Common myeloid progenitor, CD34-positive (primary cell): ENCODE measurements at regions not wholly inside any gene's neighbourhood (a gene's known extent, or its start where the extent isn't known, plus 50 kb on each side); places are given as distances from the start of the nearest gene placed in this dataset.

Experiments used
- CTCF ChIA-PET: fragments of 350-600 bp; sonication (Branson Sonifier 250); formaldehyde crosslinking; loops from one replicate; lab custom pipeline; 2021; ENCODE audit warnings: antibody characterized with exemption; lab: Charles Lee
- POLR2A ChIA-PET: fragments of 350-600 bp; sonication (Branson Sonifier 250); formaldehyde crosslinking; loops from one replicate; lab custom pipeline; 2021; ENCODE audit warnings: antibody characterized with exemption; lab: Charles Lee
- DNase-seq, 3 donors: peaks; one replicate each; pipeline versions ENCODE4 v3.0.0 to v3.0.0-alpha.2; 2013
- H3K27ac ChIP-seq, 2 experiments: 1 replicate in 1 of 2; 2 replicates in 1 of 2; pipeline ENCODE4 v1.7.0; 2013; ENCODE audit warnings: inconsistent platforms in 2 of 2, low read length in 2 of 2, mild to moderate bottlenecking in 2 of 2, low read depth in 1 of 2, moderate library complexity in 1 of 2; ENCODE audit not compliant: severe bottlenecking in 2 of 2, insufficient read depth in 1 of 2, poor library complexity in 1 of 2
- H3K27me3 ChIP-seq, 5 experiments: replicated peaks in 2 of 5; 1 replicate in 3 of 5; 2 replicates in 2 of 5; pipeline versions ENCODE4 v1.6.1 to v1.7.0; 2013; ENCODE audit warnings: low read length in 4 of 5, mild to moderate bottlenecking in 2 of 5, moderate library complexity in 2 of 5, inconsistent platforms in 1 of 5; ENCODE audit not compliant: insufficient read depth in 5 of 5, control insufficient read depth in 4 of 5
- H3K36me3 ChIP-seq, 4 experiments: 1 replicate in 2 of 4; 2 replicates in 2 of 4; pipeline versions ENCODE4 v1.6.1 to v1.7.0; 2013; ENCODE audit warnings: low read length in 3 of 4, control low read depth in 1 of 4, mild to moderate bottlenecking in 1 of 4; ENCODE audit not compliant: control insufficient read depth in 4 of 4, insufficient read depth in 4 of 4
- H3K4me1 ChIP-seq, 4 experiments: 1 replicate in 3 of 4; 2 replicates in 1 of 4; pipeline versions ENCODE4 v1.6.1 to v1.7.1; 2013; ENCODE audit warnings: low read length in 3 of 4, mild to moderate bottlenecking in 3 of 4, control low read depth in 1 of 4, inconsistent platforms in 1 of 4, moderate library complexity in 1 of 4; ENCODE audit not compliant: control insufficient read depth in 4 of 4, insufficient read depth in 4 of 4; ENCODE audit errors: control extremely low read depth in 1 of 4
- H3K4me3 ChIP-seq, 7 experiments: 1 replicate in 4 of 7; 2 replicates in 3 of 7; pipeline versions ENCODE4 v1.5.1 to v1.7.0; 2013; ENCODE audit warnings: mild to moderate bottlenecking in 7 of 7, low read length in 6 of 7, moderate library complexity in 6 of 7, inconsistent platforms in 2 of 7, low read depth in 2 of 7, control low read depth in 1 of 7; ENCODE audit not compliant: insufficient read depth in 4 of 7, control insufficient read depth in 1 of 7; ENCODE audit errors: extremely low read depth in 1 of 7
- H3K9me3 ChIP-seq, 5 experiments: 1 replicate in 4 of 5; 2 replicates in 1 of 5; pipeline versions ENCODE4 v1.6.1 to v1.7.1; 2013; ENCODE audit warnings: low read length in 4 of 5, mild to moderate bottlenecking in 2 of 5, inconsistent platforms in 1 of 5, low read depth in 1 of 5, moderate library complexity in 1 of 5; ENCODE audit not compliant: control insufficient read depth in 4 of 5, insufficient read depth in 2 of 5; ENCODE audit errors: control extremely low read depth in 1 of 5
- WGBS: methylation state at CpG from one replicate; pipeline ENCODE4 v1.1.5; 2013; ENCODE audit not compliant: insufficient coverage; 5-methylcytosine and 5-hydroxymethylcytosine counted together

- ChIA-PET CTCF (no interaction called here), POLR2A (no interaction called here)
- no peaks in the 10 kb centered on the region for H3K36me3 ChIP-seq
- H3K27ac ChIP-seq = no peak overlapping the region
- no peak for DNase-seq
- WGBS = no CpG with 5 or more reads among the region's 1 CpG
- no peaks in the 10 kb centered on the region for H3K27me3 ChIP-seq
- no peak overlapping the region for H3K4me3 ChIP-seq
- H3K9me3 ChIP-seq = no peaks in the 10 kb centered on the region
- H3K4me1 ChIP-seq = no peaks in the 10 kb centered on the region
These were observed 345.5 kb upstream of the ROBO1 start for GRCh38 chr3:80113331-80113730.

- no peak for DNase-seq
- H3K4me1 ChIP-seq = no peaks in the 10 kb centered on the region
- no CpG with 5 or more reads among the region's 1 CpG for WGBS
- no peaks in the 10 kb centered on the region for H3K27me3 ChIP-seq
- ChIA-PET CTCF (no interaction called here), POLR2A (no interaction called here)
- H3K27ac ChIP-seq = no peak overlapping the region
- H3K4me3 ChIP-seq = no peak overlapping the region
- H3K9me3 ChIP-seq = no peaks in the 10 kb centered on the region
- no peaks in the 10 kb centered on the region for H3K36me3 ChIP-seq
These were observed 331.8 kb upstream of the ROBO1 start for GRCh38 chr3:80099559-80100066.

DNA sequence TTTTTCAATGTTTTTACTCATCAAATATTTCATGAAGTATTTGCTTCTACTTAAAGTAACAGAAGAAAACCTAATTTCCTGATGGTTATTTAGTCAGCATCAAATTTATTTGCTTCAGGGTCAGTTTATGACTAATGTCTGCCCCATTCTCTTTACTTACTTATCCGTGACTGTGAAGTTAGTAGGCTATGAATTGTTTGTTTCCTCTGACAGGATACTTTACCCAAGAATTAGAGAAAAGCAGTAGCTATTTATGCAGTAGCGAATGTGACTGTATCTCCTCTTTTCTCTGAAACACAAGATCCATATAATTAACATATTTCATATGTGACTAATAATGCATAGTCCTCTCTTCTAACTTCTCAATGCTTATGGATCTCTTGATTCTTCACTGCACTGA is 329.9 kb upstream of the ROBO1 start:
- DNase-seq = no peak
- POLR2A ChIA-PET = no interaction called here
- no CpG with 5 or more reads among the region's 2 CpGs for WGBS

DNA sequence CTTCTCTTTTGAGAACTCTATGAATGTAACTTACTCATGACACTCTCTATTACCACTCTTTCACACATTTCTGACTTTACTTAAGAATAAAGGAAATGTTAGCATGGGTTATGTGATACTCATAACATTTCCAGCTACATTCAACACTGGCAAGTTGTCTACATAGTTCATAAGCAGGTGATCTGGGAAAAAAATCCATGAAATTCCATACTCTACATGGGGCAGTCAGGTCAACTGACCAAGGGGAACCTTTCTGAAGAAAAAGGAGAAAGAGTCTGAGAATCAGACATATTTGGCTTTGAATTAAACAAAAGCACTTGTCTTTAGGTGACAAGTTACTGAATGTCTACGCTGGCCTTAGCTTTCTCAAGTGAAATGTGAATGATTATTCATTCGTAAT is 329.1 kb upstream of the ROBO1 start:
- H3K27ac ChIP-seq = no peak overlapping the region
- no peak for DNase-seq
- ChIA-PET CTCF (no interaction called here), POLR2A (no interaction called here)
- H3K9me3 ChIP-seq = no peaks in the 10 kb centered on the region
- WGBS = no CpG with 5 or more reads among the region's 2 CpGs
- no peaks in the 10 kb centered on the region for H3K4me1 ChIP-seq
- no peaks in the 10 kb centered on the region for H3K27me3 ChIP-seq
- H3K36me3 ChIP-seq = no peaks in the 10 kb centered on the region
- no peak overlapping the region for H3K4me3 ChIP-seq

More for the DNA sequence above, 329.9 kb upstream of the ROBO1 start:
- no peaks in the 10 kb centered on the region for H3K36me3 ChIP-seq
- H3K4me3 ChIP-seq = no peak overlapping the region
- no peaks in the 10 kb centered on the region for H3K9me3 ChIP-seq
- no peak overlapping the region for H3K27ac ChIP-seq
- no peaks in the 10 kb centered on the region for H3K4me1 ChIP-seq
- CTCF ChIA-PET = no interaction called here
- no peaks in the 10 kb centered on the region for H3K27me3 ChIP-seq

GRCh38 chr3:80094589-80094988 is 326.8 kb upstream of the ROBO1 start:
- CTCF ChIA-PET = interaction anchor here (0.7 kb wide), 1 partner anchor 9 kb away, joined by 3 read pairs; no protein-coding TSS in a partner anchor
- no peaks in the 10 kb centered on the region for H3K27me3 ChIP-seq
- H3K36me3 ChIP-seq = no peaks in the 10 kb centered on the region
- no peak overlapping the region for H3K27ac ChIP-seq
- no CpG with 5 or more reads among the region's 1 CpG for WGBS
- DNase-seq = no peak
- H3K9me3 ChIP-seq = no peaks in the 10 kb centered on the region
- POLR2A ChIA-PET = no interaction called here
- no peaks in the 10 kb centered on the region for H3K4me1 ChIP-seq
- no peak overlapping the region for H3K4me3 ChIP-seq

GRCh38 chr3:80087767-80088166 is 320.0 kb upstream of the ROBO1 start:
- no CpG with 5 or more reads among the region's 1 CpG for WGBS
- ChIA-PET CTCF (no interaction called here), POLR2A (no interaction called here)
- no peaks in the 10 kb centered on the region for H3K27me3 ChIP-seq
- H3K36me3 ChIP-seq = no peaks in the 10 kb centered on the region
- H3K4me3 ChIP-seq = no peak overlapping the region
- no peaks in the 10 kb centered on the region for H3K4me1 ChIP-seq
- no peak overlapping the region for H3K27ac ChIP-seq
- DNase-seq = no peak
- H3K9me3 ChIP-seq = no peaks in the 10 kb centered on the region

- H3K36me3 ChIP-seq = no peaks in the 10 kb centered on the region
- no peak for DNase-seq
- H3K27me3 ChIP-seq = no peaks in the 10 kb centered on the region
- ChIA-PET CTCF (no interaction called here), POLR2A (no interaction called here)
- no peaks in the 10 kb centered on the region for H3K9me3 ChIP-seq
- no peaks in the 10 kb centered on the region for H3K4me1 ChIP-seq
- no peak overlapping the region for H3K27ac ChIP-seq
- no peak overlapping the region for H3K4me3 ChIP-seq
These were observed 318.6 kb upstream of the ROBO1 start for GRCh38 chr3:80086426-80086825.
